AG09309 (cell line): ENCODE measurements at regions not wholly inside any gene's neighbourhood (a gene's known extent, or its start where the extent isn't known, plus 50 kb on each side); places are given as distances from the start of the nearest gene placed in this dataset.

Experiments used
- DNase-seq: peaks from one replicate; pipeline ENCODE4 v3.0.0-alpha.2; 2010; ENCODE audit warnings: low read depth
- H3K4me3 ChIP-seq: 2 replicates; pipeline ENCODE4 v1.5.1; 2011; ENCODE audit warnings: mild to moderate bottlenecking, low read depth, low read length, moderate library complexity; ENCODE audit not compliant: control insufficient read depth
- CTCF ChIP-seq: IDR thresholded peaks from 2 replicates; pipeline ENCODE4 v1.5.1; 2011; ENCODE audit warnings: mild to moderate bottlenecking, low read depth, low read length, inconsistent platforms; ENCODE audit not compliant: insufficient read depth, control insufficient read depth; ENCODE audit errors: missing control alignments

- DNase-seq: no peak
- TF ChIP-seq CTCF: no peak
- H3K4me3 ChIP-seq: no peak overlapping the region
These were observed 398.9 kb downstream of the PLK2 start for GRCh38 chr5:58060996-58061395.

GRCh38 chr5:58057324-58057723 lies 402.6 kb downstream of the PLK2 start:
- H3K4me3 ChIP-seq: no peak overlapping the region
- TF ChIP-seq CTCF: no peak
- no peak for DNase-seq

- H3K4me3 ChIP-seq: no peak overlapping the region
- no peak for TF ChIP-seq CTCF
- no peak for DNase-seq
These were observed 403.3 kb downstream of the PLK2 start for GRCh38 chr5:58056546-58056945.

GRCh38 chr5:58054018-58054417 lies 405.9 kb downstream of the PLK2 start:
- DNase-seq: no peak
- no peak for TF ChIP-seq CTCF
- no peak overlapping the region for H3K4me3 ChIP-seq

- TF ChIP-seq CTCF: no peak
- no peak for DNase-seq
- no peak overlapping the region for H3K4me3 ChIP-seq
These were observed 410.9 kb downstream of the PLK2 start for GRCh38 chr5:58048954-58049353.

- no peak for TF ChIP-seq CTCF
- DNase-seq: no peak
These were observed 411.5 kb downstream of the PLK2 start for GRCh38 chr5:58048185-58048925.

More at GRCh38 chr5:58048185-58048925, 411.5 kb downstream of the PLK2 start:
- H3K4me3 ChIP-seq: no peak overlapping the region
